CD14-positive monocyte (primary cell): ENCODE measurements at regions not wholly inside any gene's neighbourhood (a gene's known extent, or its start where the extent isn't known, plus 50 kb on each side); places are given as distances from the start of the nearest gene placed in this dataset.

Experiments used
- DNase-seq, 3 donors: peaks; one replicate each; pipeline ENCODE4 v3.0.0-alpha.2; 2011 to 2022
- H2AFZ ChIP-seq: 2 replicates; pipeline ENCODE4 v1.6.0; 2012; ENCODE audit warnings: mild to moderate bottlenecking, low read depth, low read length, inconsistent platforms; ENCODE audit not compliant: insufficient read depth, poor library complexity, severe bottlenecking
- H3K27ac ChIP-seq, 2 donors: 1 replicate in 1 of 2; 2 replicates in 1 of 2; pipeline ENCODE4 v1.5.1; 2012 to 2013; ENCODE audit warnings: low read length in 2 of 2, control low read depth in 1 of 2, inconsistent platforms in 1 of 2, low read depth in 1 of 2, mild to moderate bottlenecking in 1 of 2
- H3K27me3 ChIP-seq, 2 donors: one replicate each; pipeline versions ENCODE4 v1.6.0 to v1.6.1; 2011 to 2013; ENCODE audit warnings: low read length in 2 of 2; ENCODE audit not compliant: control insufficient read depth in 2 of 2, insufficient read depth in 2 of 2
- H3K36me3 ChIP-seq, 2 donors: replicated peaks in 1 of 2; 1 replicate in 1 of 2; 2 replicates in 1 of 2; pipeline versions ENCODE4 v1.5.1 to v1.6.1; 2012 to 2013; ENCODE audit warnings: low read length in 2 of 2, control low read depth in 1 of 2, inconsistent platforms in 1 of 2, mild to moderate bottlenecking in 1 of 2; ENCODE audit not compliant: insufficient read depth in 2 of 2, control insufficient read depth in 1 of 2
- H3K4me1 ChIP-seq, 2 donors: 1 replicate in 1 of 2; 2 replicates in 1 of 2; pipeline versions ENCODE4 v1.5.1 to v1.6.1; 2012 to 2013; ENCODE audit warnings: low read length in 2 of 2, control low read depth in 1 of 2, inconsistent platforms in 1 of 2, mild to moderate bottlenecking in 1 of 2, moderate library complexity in 1 of 2; ENCODE audit not compliant: insufficient read depth in 2 of 2, control insufficient read depth in 1 of 2
- H3K4me2 ChIP-seq: replicated peaks from 2 replicates; pipeline ENCODE3; 2012; ENCODE audit warnings: low read length, moderate library complexity, mild to moderate bottlenecking; ENCODE audit not compliant: poor library complexity, severe bottlenecking; ENCODE audit errors: extremely low read depth
- H3K4me3 ChIP-seq, 3 experiments: fragments of 200-600 bp in 1 of 3; sonication (generic) in 1 of 3; replicated peaks in 1 of 3; 1 replicate in 2 of 3; 2 replicates in 1 of 3; pipeline ENCODE4 v1.5.1; 2011 to 2013; ENCODE audit warnings: low read length in 3 of 3, mild to moderate bottlenecking in 3 of 3, control low read depth in 2 of 3, low read depth in 2 of 3, inconsistent platforms in 1 of 3, moderate library complexity in 1 of 3
- H3K79me2 ChIP-seq: 2 replicates; pipeline ENCODE4 v1.6.0; 2012; ENCODE audit warnings: mild to moderate bottlenecking, control low read depth, inconsistent platforms, low read length, moderate library complexity; ENCODE audit not compliant: insufficient read depth
- H3K9ac ChIP-seq: 2 replicates; pipeline ENCODE4 v1.6.0; 2017; ENCODE audit warnings: low read length, mild to moderate bottlenecking; ENCODE audit not compliant: insufficient read depth, poor library complexity, severe bottlenecking
- H3K9me3 ChIP-seq, 2 donors: replicated peaks in 1 of 2; 1 replicate in 1 of 2; 2 replicates in 1 of 2; pipeline versions ENCODE4 v1.5.1 to v1.6.1; 2012 to 2013; ENCODE audit warnings: low read length in 2 of 2, control low read depth in 1 of 2; ENCODE audit not compliant: control insufficient read depth in 1 of 2, insufficient read depth in 1 of 2
- H4K20me1 ChIP-seq: 2 replicates; pipeline ENCODE4 v1.6.0; 2012; ENCODE audit warnings: mild to moderate bottlenecking, low read length, control low read depth, moderate library complexity; ENCODE audit not compliant: insufficient read depth
- H3K27ac Mint-ChIP-seq, 7 donors: one replicate each; pipeline ENCODE4 v1.8.0; 2020; ENCODE audit warnings: mild to moderate bottlenecking in 7 of 7, mixed read lengths in 7 of 7, moderate library complexity in 6 of 7, inconsistent platforms in 2 of 7
- H3K27me3 Mint-ChIP-seq, 3 donors: one replicate each; pipeline ENCODE4 v1.8.0; 2021 to 2022; ENCODE audit warnings: low read depth in 3 of 3, mild to moderate bottlenecking in 3 of 3, mixed read lengths in 3 of 3, moderate library complexity in 3 of 3, inconsistent platforms in 1 of 3
- H3K36me3 Mint-ChIP-seq, 2 donors: one replicate each; pipeline ENCODE4 v1.8.0; 2020; ENCODE audit warnings: mixed read lengths in 2 of 2, inconsistent platforms in 1 of 2, mild to moderate bottlenecking in 1 of 2
- H3K4me1 Mint-ChIP-seq: one replicate; pipeline ENCODE4 v1.8.0; 2020; ENCODE audit warnings: mild to moderate bottlenecking, mixed read lengths
- H3K4me3 Mint-ChIP-seq, 2 donors: one replicate each; pipeline ENCODE4 v1.8.0; 2020; ENCODE audit warnings: mild to moderate bottlenecking in 2 of 2, mixed read lengths in 2 of 2, moderate library complexity in 1 of 2
- H3K9me3 Mint-ChIP-seq, 7 donors: one replicate each; pipeline ENCODE4 v1.8.0; 2020 to 2022; ENCODE audit warnings: mixed read lengths in 7 of 7, mild to moderate bottlenecking in 6 of 7, moderate library complexity in 6 of 7, inconsistent platforms in 2 of 7
- WGBS: methylation state at CpG from one replicate; pipeline ENCODE4 v1.1.5; 2013; ENCODE audit warnings: missing lambda C conversion rate; ENCODE audit not compliant: insufficient coverage; 5-methylcytosine and 5-hydroxymethylcytosine counted together
- intact Hi-C, 2 donors: fragments of 100-400 bp; cut with micrococcal nuclease; formaldehyde crosslinking; loops; one replicate each; pipeline versions ENCODE4 v1.15.0 to v1.15.1; 2023
- TF ChIP-seq, protein P1 (sequence below): fragments of 200-600 bp; IDR thresholded peaks from one replicate; pipeline ENCODE4 v1.8.0; 2022; ENCODE audit warnings: antibody characterized with exemption, mild to moderate bottlenecking

- no peak overlapping the region for H3K4me2 ChIP-seq
Observed at GRCh38 chr2:100766806-100767205, 53.1 kb upstream of the NPAS2 start.

DNA sequence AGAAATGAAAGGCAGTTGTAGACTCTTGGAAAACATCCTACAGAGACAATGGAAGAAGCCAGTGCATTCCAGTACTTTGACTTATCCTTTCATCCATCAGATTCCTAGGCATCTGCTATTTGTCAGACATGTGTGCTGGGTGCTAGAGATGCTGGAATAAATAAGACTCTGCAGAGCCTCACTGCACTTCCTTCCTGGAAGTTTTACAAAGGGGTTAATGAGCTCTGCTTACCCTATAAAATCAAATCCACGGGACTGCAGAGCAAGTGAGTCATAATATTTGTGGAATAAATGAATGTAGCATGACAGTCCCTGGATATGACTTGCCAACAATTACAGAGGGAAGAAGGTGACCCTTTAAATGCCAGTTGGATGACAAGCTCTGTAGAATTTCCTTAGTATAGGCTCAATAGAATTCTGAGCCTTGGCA lies 52.7 kb upstream of the NPAS2 start:
- H3K36me3 ChIP-seq: no peaks in the 10 kb centered on the region
- H2AFZ ChIP-seq: no peak overlapping the region
- Mint-ChIP-seq H3K4me1 (no peaks in the 10 kb centered on the region), H3K27me3 (peaks cover 8 to 14% (median 10%) of the 10 kb centered on the region in 3 donors), H3K36me3 (no peaks in the 10 kb centered on the region), H3K9me3 (peaks cover 0 to 3% (median 2%) of the 10 kb centered on the region in 7 donors), H3K4me3 (no peak overlapping the region), H3K27ac (no peak overlapping the region)
- no peaks in the 10 kb centered on the region for H3K4me1 ChIP-seq
- no CpG with 5 or more reads among the region's 1 CpG for WGBS
- TF ChIP-seq, protein P1, sequence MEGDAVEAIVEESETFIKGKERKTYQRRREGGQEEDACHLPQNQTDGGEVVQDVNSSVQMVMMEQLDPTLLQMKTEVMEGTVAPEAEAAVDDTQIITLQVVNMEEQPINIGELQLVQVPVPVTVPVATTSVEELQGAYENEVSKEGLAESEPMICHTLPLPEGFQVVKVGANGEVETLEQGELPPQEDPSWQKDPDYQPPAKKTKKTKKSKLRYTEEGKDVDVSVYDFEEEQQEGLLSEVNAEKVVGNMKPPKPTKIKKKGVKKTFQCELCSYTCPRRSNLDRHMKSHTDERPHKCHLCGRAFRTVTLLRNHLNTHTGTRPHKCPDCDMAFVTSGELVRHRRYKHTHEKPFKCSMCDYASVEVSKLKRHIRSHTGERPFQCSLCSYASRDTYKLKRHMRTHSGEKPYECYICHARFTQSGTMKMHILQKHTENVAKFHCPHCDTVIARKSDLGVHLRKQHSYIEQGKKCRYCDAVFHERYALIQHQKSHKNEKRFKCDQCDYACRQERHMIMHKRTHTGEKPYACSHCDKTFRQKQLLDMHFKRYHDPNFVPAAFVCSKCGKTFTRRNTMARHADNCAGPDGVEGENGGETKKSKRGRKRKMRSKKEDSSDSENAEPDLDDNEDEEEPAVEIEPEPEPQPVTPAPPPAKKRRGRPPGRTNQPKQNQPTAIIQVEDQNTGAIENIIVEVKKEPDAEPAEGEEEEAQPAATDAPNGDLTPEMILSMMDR: no peak
- no peak overlapping the region for H3K4me2 ChIP-seq
- no peaks in the 10 kb centered on the region for H3K79me2 ChIP-seq
- peaks cover 0 to 13% of the 10 kb centered on the region in 2 donors for H3K27me3 ChIP-seq
- no peaks in the 10 kb centered on the region for H3K9me3 ChIP-seq
- intact Hi-C loops: no loop called here
- H3K4me3 ChIP-seq: no peak overlapping the region
- H3K9ac ChIP-seq: no peak overlapping the region
- no peaks in the 10 kb centered on the region for H4K20me1 ChIP-seq
- H3K27ac ChIP-seq: no peak overlapping the region
- no peak for DNase-seq

More at GRCh38 chr2:100766806-100767205, 53.1 kb upstream of the NPAS2 start:
- H3K27me3 ChIP-seq: peaks cover 0 to 13% of the 10 kb centered on the region in 2 donors
- intact Hi-C loops: no loop called here
- Mint-ChIP-seq H3K36me3 (no peaks in the 10 kb centered on the region), H3K27ac (no peak overlapping the region), H3K4me3 (no peak overlapping the region), H3K9me3 (peaks cover 0 to 3% (median 2%) of the 10 kb centered on the region in 7 donors), H3K4me1 (no peaks in the 10 kb centered on the region), H3K27me3 (peaks cover 8 to 17% (median 10%) of the 10 kb centered on the region in 3 donors)
- H4K20me1 ChIP-seq: no peaks in the 10 kb centered on the region
- no peak overlapping the region for H3K27ac ChIP-seq
- H3K36me3 ChIP-seq: no peaks in the 10 kb centered on the region
- no peak for DNase-seq
- no peak overlapping the region for H3K9ac ChIP-seq
- H3K4me3 ChIP-seq: no peak overlapping the region
- H2AFZ ChIP-seq: no peak overlapping the region
- H3K79me2 ChIP-seq: no peaks in the 10 kb centered on the region
- H3K4me1 ChIP-seq: no peaks in the 10 kb centered on the region
- TF ChIP-seq, protein P1: no peak
- 75% methylated on average over 1 of the region's 3 CpGs for WGBS
- H3K9me3 ChIP-seq: no peaks in the 10 kb centered on the region
